NB4 (cell line): ENCODE measurements at regions not wholly inside any gene's neighbourhood (a gene's known extent, or its start where the extent isn't known, plus 50 kb on each side); places are given as distances from the start of the nearest gene placed in this dataset.

ENCODE experiments used
- CTCF ChIP-seq: IDR thresholded peaks from one replicate; pipeline ENCODE4 v1.5.1; 2012; ENCODE audit warnings: low read depth, low read length
- MAX ChIP-seq: IDR thresholded peaks from 2 replicates; pipeline ENCODE4 v1.6.1; 2011; ENCODE audit warnings: low read depth, low read length
- MYC ChIP-seq: IDR thresholded peaks from 2 replicates; pipeline ENCODE4 v1.6.1; 2011; ENCODE audit warnings: low read depth, low read length
- POLR2A ChIP-seq: IDR thresholded peaks from 2 replicates; pipeline ENCODE4 v1.6.1; 2011; ENCODE audit warnings: mild to moderate bottlenecking; ENCODE audit not compliant: insufficient read length; ENCODE audit errors: extremely low read depth

DNA sequence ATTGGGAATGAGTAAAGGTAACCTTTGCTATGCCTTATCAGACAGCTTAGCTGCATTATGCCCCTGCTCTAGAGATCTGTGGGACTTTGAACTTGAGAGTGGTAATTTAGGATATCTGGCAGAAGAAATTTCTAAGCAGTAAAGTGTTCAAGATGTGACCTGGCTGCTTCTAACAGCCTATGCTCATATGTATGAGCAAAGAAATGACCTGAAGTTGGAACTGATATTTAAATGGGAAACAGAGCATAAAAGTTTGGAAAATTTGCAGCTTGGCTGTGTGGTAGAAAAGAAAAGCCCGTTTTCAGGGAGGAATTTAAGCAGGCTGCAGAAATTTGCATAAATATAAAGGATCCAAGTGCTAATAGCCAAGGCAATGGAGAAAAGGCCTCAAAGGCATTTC, 90.4 kb downstream of the HHIPL2 start:
- no peak for TF ChIP-seq CTCF
- no peak for TF ChIP-seq POLR2A
- no peak for TF ChIP-seq MYC
- no peak for TF ChIP-seq MAX
